Astrocyte (in vitro differentiated cells and primary cell): ENCODE measurements at regions not wholly inside any gene's neighbourhood (a gene's known extent, or its start where the extent isn't known, plus 50 kb on each side); places are given as distances from the start of the nearest gene placed in this dataset.

Experiments
- DNase-seq: peaks from one replicate; pipeline ENCODE4 v3.0.0-alpha.2; 2010; ENCODE audit warnings: low read depth
- FAIRE-seq: peaks from 2 replicates; lab custom pipeline; 2011; peaks lifted over from hg19 to GRCh38; lab: Jason Lieb, UNC
- H2AFZ ChIP-seq: 2 replicates; pipeline ENCODE4 v1.6.0; 2012; ENCODE audit warnings: low read depth, low read length, inconsistent platforms
- H3K27ac ChIP-seq: 2 replicates; pipeline ENCODE4 v1.5.1; 2011; ENCODE audit warnings: low read depth, low read length, inconsistent platforms
- H3K27me3 ChIP-seq: 2 replicates; pipeline ENCODE4 v1.6.0; 2011; ENCODE audit warnings: low read length, inconsistent platforms; ENCODE audit not compliant: insufficient read depth
- H3K36me3 ChIP-seq: 2 replicates; pipeline ENCODE4 v1.5.1; 2011; ENCODE audit warnings: low read length, inconsistent platforms; ENCODE audit not compliant: insufficient read depth
- H3K4me1 ChIP-seq: 2 replicates; pipeline ENCODE4 v1.5.1; 2011; ENCODE audit warnings: low read length, inconsistent platforms; ENCODE audit not compliant: insufficient read depth
- H3K4me2 ChIP-seq: 2 replicates; pipeline ENCODE4 v1.6.0; 2012; ENCODE audit warnings: low read length, inconsistent platforms
- H3K4me3 ChIP-seq: 2 replicates; pipeline ENCODE4 v1.5.1; 2011; ENCODE audit warnings: low read depth, mild to moderate bottlenecking, low read length, inconsistent platforms; ENCODE audit not compliant: insufficient read depth
- H3K79me2 ChIP-seq: 2 replicates; pipeline ENCODE4 v1.6.0; 2012; ENCODE audit warnings: mild to moderate bottlenecking, low read length, inconsistent platforms; ENCODE audit not compliant: insufficient read depth
- H3K9ac ChIP-seq: 2 replicates; pipeline ENCODE4 v1.6.0; 2012; ENCODE audit warnings: mild to moderate bottlenecking, low read length, inconsistent platforms
- H3K9me3 ChIP-seq: 2 replicates; pipeline ENCODE4 v1.5.1; 2012; ENCODE audit warnings: low read depth, mild to moderate bottlenecking, low read length, inconsistent platforms; ENCODE audit not compliant: insufficient read depth
- H4K20me1 ChIP-seq: 2 replicates; pipeline ENCODE4 v1.6.0; 2012; ENCODE audit warnings: low read length, inconsistent platforms; ENCODE audit not compliant: insufficient read depth
- H3K27ac Mint-ChIP-seq: one replicate; pipeline ENCODE4 v1.8.0; 2021; ENCODE audit warnings: mild to moderate bottlenecking, mixed read lengths; ENCODE audit not compliant: unreplicated experiment
- H3K27me3 Mint-ChIP-seq: one replicate; pipeline ENCODE4 v1.8.0; 2021; ENCODE audit warnings: low read depth, mixed read lengths; ENCODE audit not compliant: unreplicated experiment
- H3K36me3 Mint-ChIP-seq: one replicate; pipeline ENCODE4 v1.8.0; 2021; ENCODE audit warnings: low read depth, mixed read lengths; ENCODE audit not compliant: unreplicated experiment
- H3K4me1 Mint-ChIP-seq: one replicate; pipeline ENCODE4 v1.8.0; 2021; ENCODE audit warnings: low read depth, mixed read lengths; ENCODE audit not compliant: unreplicated experiment
- H3K4me3 Mint-ChIP-seq: one replicate; pipeline ENCODE4 v1.8.0; 2021; ENCODE audit warnings: mild to moderate bottlenecking, moderate library complexity, mixed read lengths; ENCODE audit not compliant: unreplicated experiment
- H3K9me3 Mint-ChIP-seq: one replicate; pipeline ENCODE4 v1.8.0; 2021; ENCODE audit warnings: mild to moderate bottlenecking, mixed read lengths; ENCODE audit not compliant: unreplicated experiment
- EZH2 ChIP-seq: IDR thresholded peaks from 2 replicates; pipeline ENCODE4 v1.6.1; 2012; ENCODE audit warnings: mild to moderate bottlenecking, low read length, inconsistent platforms; ENCODE audit not compliant: insufficient read depth
- TF ChIP-seq, protein P1 (sequence below): IDR thresholded peaks from 2 replicates; pipeline ENCODE4 v1.5.1; 2011; ENCODE audit warnings: low read depth, mild to moderate bottlenecking, inconsistent platforms, low read length, moderate library complexity; ENCODE audit not compliant: insufficient read depth

DNA sequence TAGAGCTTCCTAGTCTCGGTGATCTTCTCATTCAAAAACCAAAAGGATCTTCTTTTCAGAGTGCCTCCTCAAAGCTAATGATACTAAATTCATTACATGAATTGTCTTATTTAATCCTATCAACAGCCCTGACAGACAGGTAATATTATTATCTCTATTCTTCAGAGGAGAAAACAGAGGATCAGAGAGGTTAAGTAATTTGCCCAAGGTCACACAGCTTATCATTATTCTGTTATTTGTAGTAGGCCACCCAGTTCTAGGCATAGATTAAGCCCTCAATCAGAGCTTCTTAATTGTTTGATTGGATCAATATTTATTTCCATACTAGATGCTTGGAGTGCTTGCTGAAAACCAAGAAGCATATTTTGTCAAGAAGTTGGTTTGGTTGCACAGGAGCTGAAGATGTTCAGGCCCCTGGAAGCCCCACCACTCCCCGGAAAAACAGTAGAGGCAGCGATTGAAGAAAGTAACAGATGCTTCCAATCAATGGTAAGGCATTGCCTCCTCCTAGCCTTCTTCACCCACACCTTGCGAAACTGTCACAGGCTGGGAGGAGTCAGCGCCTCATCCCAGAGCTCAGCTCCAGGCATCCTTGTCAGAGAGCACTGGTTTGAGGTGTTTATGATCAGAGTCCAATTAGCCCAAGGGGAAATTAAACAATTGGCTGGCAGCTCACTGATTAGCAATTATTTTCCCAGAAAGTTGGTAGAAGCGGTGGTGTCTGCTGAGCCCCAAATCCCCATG, 487.2 kb downstream of the BCL11A start:
- Histone ChIP-seq H3K79me2 (no peaks in the 10 kb centered on the region), H2AFZ (no peak overlapping the region), H3K9me3 (peaks cover 3% of the 10 kb centered on the region), H3K4me2 (no peak overlapping the region), H3K27ac (no peak overlapping the region), H3K4me3 (no peak overlapping the region), H3K27me3 (no peaks in the 10 kb centered on the region), H3K4me1 (no peaks in the 10 kb centered on the region), H3K36me3 (no peaks in the 10 kb centered on the region), H4K20me1 (no peaks in the 10 kb centered on the region), H3K9ac (no peak overlapping the region)
- DNase-seq (no peak), FAIRE-seq (no peak)
- TF ChIP-seq EZH2, result no peak
- TF ChIP-seq, protein P1, sequence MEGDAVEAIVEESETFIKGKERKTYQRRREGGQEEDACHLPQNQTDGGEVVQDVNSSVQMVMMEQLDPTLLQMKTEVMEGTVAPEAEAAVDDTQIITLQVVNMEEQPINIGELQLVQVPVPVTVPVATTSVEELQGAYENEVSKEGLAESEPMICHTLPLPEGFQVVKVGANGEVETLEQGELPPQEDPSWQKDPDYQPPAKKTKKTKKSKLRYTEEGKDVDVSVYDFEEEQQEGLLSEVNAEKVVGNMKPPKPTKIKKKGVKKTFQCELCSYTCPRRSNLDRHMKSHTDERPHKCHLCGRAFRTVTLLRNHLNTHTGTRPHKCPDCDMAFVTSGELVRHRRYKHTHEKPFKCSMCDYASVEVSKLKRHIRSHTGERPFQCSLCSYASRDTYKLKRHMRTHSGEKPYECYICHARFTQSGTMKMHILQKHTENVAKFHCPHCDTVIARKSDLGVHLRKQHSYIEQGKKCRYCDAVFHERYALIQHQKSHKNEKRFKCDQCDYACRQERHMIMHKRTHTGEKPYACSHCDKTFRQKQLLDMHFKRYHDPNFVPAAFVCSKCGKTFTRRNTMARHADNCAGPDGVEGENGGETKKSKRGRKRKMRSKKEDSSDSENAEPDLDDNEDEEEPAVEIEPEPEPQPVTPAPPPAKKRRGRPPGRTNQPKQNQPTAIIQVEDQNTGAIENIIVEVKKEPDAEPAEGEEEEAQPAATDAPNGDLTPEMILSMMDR, result no peak
- H3K27me3 Mint-ChIP-seq, result peaks cover 3% of the 10 kb centered on the region
- no peak overlapping the region for H3K27ac Mint-ChIP-seq
- H3K36me3 Mint-ChIP-seq, result no peaks in the 10 kb centered on the region
- H3K4me1 Mint-ChIP-seq, result peaks cover 23% of the 10 kb centered on the region
- no peak overlapping the region for H3K4me3 Mint-ChIP-seq
- H3K9me3 Mint-ChIP-seq, result no peaks in the 10 kb centered on the region

DNA sequence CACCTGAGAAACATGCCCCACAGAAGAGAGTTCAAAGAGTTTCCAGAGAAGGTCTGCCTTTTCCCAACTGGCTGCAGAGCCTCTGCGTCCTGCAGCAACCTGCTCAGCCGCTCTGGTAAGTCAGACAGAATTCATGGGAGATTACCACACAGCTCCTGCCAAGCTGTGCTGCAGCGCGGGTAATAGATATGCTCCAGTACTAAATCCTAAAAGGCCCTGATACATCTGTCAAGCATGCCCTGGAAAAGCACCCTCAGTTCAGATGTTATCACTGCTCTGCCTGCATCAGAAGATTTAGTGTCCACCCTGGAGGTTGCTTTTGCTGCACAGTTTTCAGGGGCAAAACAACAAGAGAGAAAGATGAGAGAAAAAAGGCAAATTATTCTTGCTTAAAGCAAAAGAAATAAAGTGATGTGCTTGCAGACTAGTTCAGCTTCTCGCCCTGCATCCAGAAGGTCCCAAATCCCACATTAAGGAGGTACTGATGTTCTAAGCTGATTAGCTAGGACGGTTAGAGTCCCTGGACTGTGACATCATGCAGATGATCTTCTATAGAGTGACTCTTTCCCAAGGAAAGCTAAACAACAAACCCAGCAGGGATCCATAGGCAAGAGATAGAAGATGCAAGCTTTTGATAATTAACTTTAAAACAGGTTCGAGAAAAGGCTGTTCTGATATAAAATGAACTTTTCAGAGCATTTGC, 488.6 kb downstream of the BCL11A start:
- no peak overlapping the region for H3K27ac Mint-ChIP-seq
- peaks cover 3% of the 10 kb centered on the region for H3K27me3 Mint-ChIP-seq
- Histone ChIP-seq H4K20me1 (no peaks in the 10 kb centered on the region), H3K79me2 (no peaks in the 10 kb centered on the region), H3K4me2 (no peak overlapping the region), H3K9ac (no peak overlapping the region), H3K4me1 (no peaks in the 10 kb centered on the region), H3K9me3 (peaks cover 3% of the 10 kb centered on the region), H3K36me3 (no peaks in the 10 kb centered on the region), H3K27me3 (no peaks in the 10 kb centered on the region), H3K4me3 (no peak overlapping the region), H2AFZ (no peak overlapping the region), H3K27ac (no peak overlapping the region)
- TF ChIP-seq EZH2, result no peak
- TF ChIP-seq, protein P1, result no peak
- H3K9me3 Mint-ChIP-seq, result no peaks in the 10 kb centered on the region
- H3K36me3 Mint-ChIP-seq, result no peaks in the 10 kb centered on the region
- FAIRE-seq, result no peak
- DNase-seq, result no peak
- H3K4me3 Mint-ChIP-seq, result no peak overlapping the region
- peaks cover 16% of the 10 kb centered on the region for H3K4me1 Mint-ChIP-seq

DNA sequence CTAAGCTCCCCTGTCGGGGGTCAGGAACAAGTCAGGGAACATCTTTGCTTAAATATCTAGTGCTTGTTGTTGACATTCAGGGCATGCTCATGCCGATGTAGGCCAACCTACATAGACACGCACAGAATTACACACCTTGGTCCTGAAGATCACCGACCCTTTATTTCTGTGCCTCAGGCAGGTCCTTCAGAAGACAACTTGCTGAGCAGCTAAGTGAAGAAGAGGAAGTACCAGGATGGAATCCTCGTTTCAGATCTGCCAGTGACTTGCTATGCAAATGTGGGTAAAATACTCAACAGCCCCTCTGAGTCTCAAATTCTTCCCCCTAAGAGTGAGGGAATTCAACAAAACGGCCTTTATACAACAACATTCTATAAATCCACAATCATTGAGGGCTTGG, 494.7 kb downstream of the BCL11A start:
- Histone ChIP-seq H3K27ac (no peak overlapping the region), H3K9ac (no peak overlapping the region), H3K36me3 (no peaks in the 10 kb centered on the region), H3K79me2 (no peaks in the 10 kb centered on the region), H3K4me2 (no peak overlapping the region), H2AFZ (no peak overlapping the region), H4K20me1 (no peaks in the 10 kb centered on the region), H3K9me3 (peaks cover 3% of the 10 kb centered on the region), H3K4me1 (no peaks in the 10 kb centered on the region), H3K27me3 (no peaks in the 10 kb centered on the region), H3K4me3 (no peak overlapping the region)
- Mint-ChIP-seq H3K36me3 (no peaks in the 10 kb centered on the region), H3K4me3 (no peak overlapping the region), H3K4me1 (no peaks in the 10 kb centered on the region), H3K27ac (no peak overlapping the region), H3K9me3 (no peaks in the 10 kb centered on the region), H3K27me3 (peaks cover 8% of the 10 kb centered on the region)
- no peak for FAIRE-seq
- no peak for DNase-seq
- TF ChIP-seq, protein P1, result no peak
- TF ChIP-seq EZH2, result no peak
